ENCODE measurements at regions not wholly inside any gene's neighbourhood (a gene's known extent, or its start where the extent isn't known, plus 50 kb on each side); places are given as distances from the start of the nearest gene placed in this dataset.

DNA sequence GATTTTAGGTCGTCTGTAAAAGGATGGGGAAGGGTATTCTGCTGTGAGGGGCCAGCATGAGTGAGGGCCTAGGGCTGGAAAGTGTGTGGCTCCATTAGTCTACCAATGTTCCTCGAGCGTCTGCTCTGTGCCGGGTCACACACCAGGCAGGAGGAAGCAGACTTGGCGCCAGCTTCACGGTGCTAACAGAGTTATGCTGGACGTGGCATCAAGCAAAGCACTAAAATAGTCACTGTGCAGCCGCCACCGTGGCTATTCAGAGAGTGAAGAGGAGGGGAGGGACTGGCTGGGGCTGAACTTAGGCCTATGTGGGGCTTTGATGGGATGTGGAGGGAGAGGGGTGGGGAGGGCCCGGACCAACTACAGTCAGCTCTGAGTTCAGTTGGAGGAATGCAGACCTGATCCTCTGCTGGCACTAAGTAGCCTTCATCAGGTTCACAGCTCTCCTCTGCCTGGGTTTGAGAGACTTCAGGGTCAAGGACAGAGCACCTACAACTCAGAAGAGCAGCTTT lies 83.9 kb upstream of the MSX1 start:
- TF ChIP-seq ZNF335 (tag by site-specific recombination; conservative IDR thresholded peaks at IDR 0.05), result no peak
- no peak for TF ChIP-seq ZNF561 (tag by site-specific recombination; IDR thresholded peaks at IDR 0.05; ENCODE audit: borderline replicate concordance)
- TF ChIP-seq CTCF (tag by site-specific recombination; IDR thresholded peaks at IDR 0.05), result no peak
- no peak for TF ChIP-seq KLF8 (tag by site-specific recombination; IDR thresholded peaks at IDR 0.05)
- no peak for TF ChIP-seq REST (tag by site-specific recombination; IDR thresholded peaks at IDR 0.05)
- TF ChIP-seq ZBTB20 (tag by site-specific recombination; IDR thresholded peaks at IDR 0.05), result no peak
- TF ChIP-seq ZNF350 (tag by site-specific recombination; IDR thresholded peaks at IDR 0.05), result no peak
- TF ChIP-seq YY1 (tag by site-specific recombination; IDR thresholded peaks at IDR 0.05), result no peak
- no peak for TF ChIP-seq ZNF140 (tag by site-specific recombination; IDR thresholded peaks at IDR 0.05)
- no peak for TF ChIP-seq ZNF2 (tag by site-specific recombination; IDR thresholded peaks at IDR 0.05)
- TF ChIP-seq ZNF394 (tag by site-specific recombination; IDR thresholded peaks at IDR 0.05; ENCODE audit: borderline replicate concordance), result no peak
- TF ChIP-seq ZNF654 (tag by site-specific recombination; IDR thresholded peaks at IDR 0.05; ENCODE audit: low read depth), result no peak
- no peak for TF ChIP-seq ZSCAN18 (tag by site-specific recombination; IDR thresholded peaks at IDR 0.05)
- no peak for TF ChIP-seq ZFHX2 (tag by site-specific recombination; conservative IDR thresholded peaks at IDR 0.05)

Measured in HEK293 (cell line).